ENCODE measurements at regions not wholly inside any gene's neighbourhood (a gene's known extent, or its start where the extent isn't known, plus 50 kb on each side); places are given as distances from the start of the nearest gene placed in this dataset.
"Not testable (repeated sequence)": the region's sequence is repeated elsewhere in the genome, so short reads cannot be mapped to it uniquely, and the experiment has no call there.

- no peak for TF ChIP-seq CTCF (conservative IDR thresholded peaks at IDR 0.05; ENCODE audit: low read depth)
- no peak for DNase-seq (ENCODE audit: low spot score)
- H3K27ac ChIP-seq: no peak overlapping the region
- POLR2A ChIA-PET (ENCODE audit: low non-redundant PET): no interaction called here
- CTCF ChIA-PET: interaction anchor here (0.7 kb wide), 1 partner anchor 698 kb away, joined by 3 read pairs; no protein-coding TSS in a partner anchor
Observed at GRCh38 chr3:104244680-104245220, 1122.0 kb upstream of the ALCAM start.

GRCh38 chr3:104245261-104245660 is 1121.4 kb upstream of the ALCAM start:
- ChIA-PET CTCF (no interaction called here), POLR2A (ENCODE audit: low non-redundant PET) (no interaction called here)
- no peak for TF ChIP-seq CTCF (conservative IDR thresholded peaks at IDR 0.05; ENCODE audit: low read depth)
- no peak for DNase-seq (ENCODE audit: low spot score)
- H3K27ac ChIP-seq: no peak overlapping the region

- H3K27ac ChIP-seq: no peak overlapping the region
- DNase-seq (ENCODE audit: low spot score): no peak
Observed at GRCh38 chr3:104245981-104246380, 1120.7 kb upstream of the ALCAM start.

GRCh38 chr3:104257486-104257885 is 1109.2 kb upstream of the ALCAM start:
- no peak for TF ChIP-seq CTCF (conservative IDR thresholded peaks at IDR 0.05; ENCODE audit: low read depth)
- no peak overlapping the region for H3K27ac ChIP-seq
- no peak for DNase-seq (ENCODE audit: low spot score)
- POLR2A ChIA-PET (ENCODE audit: low non-redundant PET): no interaction called here
- CTCF ChIA-PET: interaction anchor here (0.7 kb wide), 1 partner anchor 100 kb away, joined by 4 read pairs; no protein-coding TSS in a partner anchor

More at GRCh38 chr3:104245981-104246380, 1120.7 kb upstream of the ALCAM start:
- TF ChIP-seq CTCF (conservative IDR thresholded peaks at IDR 0.05; ENCODE audit: low read depth): no peak
- CTCF ChIA-PET: no interaction called here
- POLR2A ChIA-PET (ENCODE audit: low non-redundant PET): no interaction called here

GRCh38 chr3:104263477-104263876 is 1103.2 kb upstream of the ALCAM start:
- TF ChIP-seq CTCF (conservative IDR thresholded peaks at IDR 0.05; ENCODE audit: low read depth): no peak
- no peak for DNase-seq (ENCODE audit: low spot score)
- H3K27ac ChIP-seq: no peak overlapping the region
- ChIA-PET CTCF (no interaction called here), POLR2A (ENCODE audit: low non-redundant PET) (no interaction called here)

- H3K27ac ChIP-seq; CTCF ChIA-PET; POLR2A ChIA-PET (ENCODE audit: low non-redundant PET); DNase-seq (ENCODE audit: low spot score): not testable (repeated sequence)
Observed at GRCh38 chr3:104266219-104266618, 1100.5 kb upstream of the ALCAM start.

- POLR2A ChIA-PET (ENCODE audit: low non-redundant PET): no interaction called here
- no peak overlapping the region for H3K27ac ChIP-seq
- CTCF ChIA-PET: no interaction called here
- DNase-seq (ENCODE audit: low spot score): no peak
- no peak for TF ChIP-seq CTCF (conservative IDR thresholded peaks at IDR 0.05; ENCODE audit: low read depth)
Observed at GRCh38 chr3:104269771-104270170, 1096.9 kb upstream of the ALCAM start.
